Liver (tissue), 8 donors: ENCODE measurements at regions not wholly inside any gene's neighbourhood (a gene's known extent, or its start where the extent isn't known, plus 50 kb on each side); places are given as distances from the start of the nearest gene placed in this dataset.
"Not testable (repeated sequence)": the region's sequence is repeated elsewhere in the genome, so short reads cannot be mapped to it uniquely, and the experiment has no call there.

ENCODE experiments used
- DNase-seq: peaks from one replicate; pipeline ENCODE4 v3.0.0-alpha.2; 2017; ENCODE audit warnings: low spot score
- H3K27ac ChIP-seq, 2 donors: one replicate each; pipeline ENCODE4 v1.7.0; 2013; ENCODE audit warnings: inconsistent platforms in 2 of 2, low read length in 2 of 2, control low read depth in 1 of 2, low read depth in 1 of 2, mild to moderate bottlenecking in 1 of 2
- H3K27me3 ChIP-seq, 4 donors: one replicate each; pipeline versions ENCODE4 v1.6.1 to v1.7.0; 2013; ENCODE audit warnings: low read length in 3 of 4, inconsistent platforms in 1 of 4, mild to moderate bottlenecking in 1 of 4, moderate library complexity in 1 of 4; ENCODE audit not compliant: control insufficient read depth in 4 of 4, insufficient read depth in 4 of 4
- H3K36me3 ChIP-seq, 4 donors: one replicate each; pipeline versions ENCODE4 v1.6.1 to v1.7.0; 2013; ENCODE audit warnings: low read length in 3 of 4, mild to moderate bottlenecking in 3 of 4, low read depth in 1 of 4, moderate library complexity in 1 of 4; ENCODE audit not compliant: control insufficient read depth in 4 of 4, insufficient read depth in 3 of 4
- H3K4me1 ChIP-seq, 4 donors: one replicate each; pipeline versions ENCODE4 v1.6.1 to v1.7.0; 2013; ENCODE audit warnings: low read length in 3 of 4, mild to moderate bottlenecking in 3 of 4, moderate library complexity in 1 of 4; ENCODE audit not compliant: control insufficient read depth in 4 of 4, insufficient read depth in 4 of 4
- H3K4me3 ChIP-seq, 3 donors: one replicate each; pipeline versions ENCODE4 v1.6.1 to v1.7.0; 2013; ENCODE audit warnings: low read length in 3 of 3, control low read depth in 1 of 3, low read depth in 1 of 3, mild to moderate bottlenecking in 1 of 3
- H3K9ac ChIP-seq, 2 donors: one replicate each; pipeline ENCODE4 v1.7.0; 2013; ENCODE audit warnings: low read length in 2 of 2, mild to moderate bottlenecking in 2 of 2, moderate library complexity in 2 of 2, control low read depth in 1 of 2, low read depth in 1 of 2
- H3K9me3 ChIP-seq, 4 donors: one replicate each; pipeline versions ENCODE4 v1.6.1 to v1.7.0; 2013; ENCODE audit warnings: low read length in 3 of 4; ENCODE audit not compliant: control insufficient read depth in 4 of 4
- FOXA1 ChIP-seq: IDR thresholded peaks from 2 replicates; pipeline ENCODE4 v1.6.1; 2016; ENCODE audit warnings: antibody characterized with exemption
- FOXA2 ChIP-seq: IDR thresholded peaks from 2 replicates; pipeline ENCODE4 v1.6.1; 2016; ENCODE audit warnings: antibody characterized with exemption
- HNF4A ChIP-seq, 2 donors: conservative IDR thresholded peaks; 2 replicates each; pipeline ENCODE4 v1.6.1; 2016; ENCODE audit warnings: antibody characterized with exemption in 2 of 2, mild to moderate bottlenecking in 2 of 2
- JUND ChIP-seq, 2 donors: IDR thresholded peaks; 2 replicates each; pipeline ENCODE4 v1.6.1; 2016; ENCODE audit warnings: antibody characterized with exemption in 2 of 2
- NR2F2 ChIP-seq: IDR thresholded peaks from 2 replicates; pipeline ENCODE4 v1.6.1; 2016; ENCODE audit warnings: antibody characterized with exemption
- RAD21 ChIP-seq, 2 donors: IDR thresholded peaks; 2 replicates each; pipeline ENCODE4 v1.6.1; 2016; ENCODE audit warnings: antibody characterized with exemption in 2 of 2, mild to moderate bottlenecking in 2 of 2
- RXRA ChIP-seq, 2 donors: IDR thresholded peaks; 2 replicates each; pipeline ENCODE4 v1.6.1; 2017 to 2018; ENCODE audit warnings: antibody characterized with exemption in 2 of 2, mild to moderate bottlenecking in 1 of 2
- SP1 ChIP-seq: IDR thresholded peaks from 2 replicates; pipeline ENCODE4 v1.6.1; 2018; ENCODE audit warnings: antibody characterized with exemption, mild to moderate bottlenecking
- TAF1 ChIP-seq: conservative IDR thresholded peaks from 2 replicates; pipeline ENCODE4 v1.6.1; 2016; ENCODE audit warnings: antibody characterized with exemption, mild to moderate bottlenecking
- YY1 ChIP-seq: IDR thresholded peaks from 2 replicates; pipeline ENCODE4 v1.6.1; 2016; ENCODE audit warnings: antibody characterized with exemption, mild to moderate bottlenecking
- WGBS: extraction: QIAGEN DNeasy Blood & Tissue Kit; methylation state at CpG from one replicate; pipeline ENCODE4 v1.1.7; 2013; 5-methylcytosine and 5-hydroxymethylcytosine counted together
- TF ChIP-seq, protein P1 (sequence below): fragments of 150-350 bp; IDR thresholded peaks from 2 replicates; pipeline ENCODE4 v1.5.1; 2017; ENCODE audit warnings: improper control_type of control experiment, low read depth, low read length; ENCODE audit not compliant: missing input control
- TF ChIP-seq, protein P2 (sequence below): IDR thresholded peaks from 2 replicates; pipeline ENCODE4 v1.6.1; 2016; ENCODE audit warnings: antibody characterized with exemption
- TF ChIP-seq, protein P3 (sequence below): IDR thresholded peaks from 2 replicates; pipeline ENCODE4 v1.6.1; 2016; ENCODE audit warnings: antibody characterized with exemption, mild to moderate bottlenecking
- TF ChIP-seq, protein P4 (sequence below): IDR thresholded peaks from 2 replicates; pipeline ENCODE4 v1.6.1; 2016; ENCODE audit warnings: antibody characterized with exemption
- TF ChIP-seq, protein P5 (sequence below): IDR thresholded peaks from 2 replicates; pipeline ENCODE4 v1.6.1; 2016; ENCODE audit warnings: antibody characterized with exemption
- donor health status: healthy.
- donor health status: healthy.
- donor health status: healthy.
- donor health status: healthy.
- donor health status: healthy.

DNA sequence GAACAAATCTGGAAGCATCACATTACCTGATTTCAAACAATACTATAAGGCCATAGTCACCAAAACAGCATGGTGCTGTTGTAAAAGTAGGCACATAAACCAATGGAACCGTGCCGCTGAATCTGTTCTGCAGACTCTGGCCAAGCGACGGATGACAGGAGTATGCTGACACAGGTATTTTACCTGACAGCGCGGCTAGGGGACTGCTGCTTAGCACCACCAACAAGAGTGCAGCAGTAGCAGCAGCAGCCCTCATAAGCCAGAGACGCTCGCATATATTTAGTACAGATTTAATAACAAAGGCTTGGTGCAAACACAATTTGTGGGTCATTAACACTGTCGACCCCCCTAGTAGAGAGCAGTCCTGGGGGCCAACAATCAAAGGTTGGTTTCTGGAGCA lies 677.6 kb upstream of the LMO3 start:
- WGBS = 85% methylated on average over 9 of the region's 9 CpGs
- Histone ChIP-seq H3K4me1 (no peaks in the 10 kb centered on the region), H3K27ac (no peak overlapping the region), H3K9me3 (peaks cover 0 to 4% (median 1%) of the 10 kb centered on the region in 4 donors), H3K36me3 (no peaks in the 10 kb centered on the region), H3K27me3 (no peaks in the 10 kb centered on the region), H3K9ac (no peak overlapping the region), H3K4me3 (no peak overlapping the region)
- DNase-seq = no peak
- TF ChIP-seq RAD21 (IDR thresholded peaks at IDR 0.05) = no peak
- TF ChIP-seq, protein P1, sequence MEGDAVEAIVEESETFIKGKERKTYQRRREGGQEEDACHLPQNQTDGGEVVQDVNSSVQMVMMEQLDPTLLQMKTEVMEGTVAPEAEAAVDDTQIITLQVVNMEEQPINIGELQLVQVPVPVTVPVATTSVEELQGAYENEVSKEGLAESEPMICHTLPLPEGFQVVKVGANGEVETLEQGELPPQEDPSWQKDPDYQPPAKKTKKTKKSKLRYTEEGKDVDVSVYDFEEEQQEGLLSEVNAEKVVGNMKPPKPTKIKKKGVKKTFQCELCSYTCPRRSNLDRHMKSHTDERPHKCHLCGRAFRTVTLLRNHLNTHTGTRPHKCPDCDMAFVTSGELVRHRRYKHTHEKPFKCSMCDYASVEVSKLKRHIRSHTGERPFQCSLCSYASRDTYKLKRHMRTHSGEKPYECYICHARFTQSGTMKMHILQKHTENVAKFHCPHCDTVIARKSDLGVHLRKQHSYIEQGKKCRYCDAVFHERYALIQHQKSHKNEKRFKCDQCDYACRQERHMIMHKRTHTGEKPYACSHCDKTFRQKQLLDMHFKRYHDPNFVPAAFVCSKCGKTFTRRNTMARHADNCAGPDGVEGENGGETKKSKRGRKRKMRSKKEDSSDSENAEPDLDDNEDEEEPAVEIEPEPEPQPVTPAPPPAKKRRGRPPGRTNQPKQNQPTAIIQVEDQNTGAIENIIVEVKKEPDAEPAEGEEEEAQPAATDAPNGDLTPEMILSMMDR = no peak
- no peak for TF ChIP-seq JUND (IDR thresholded peaks at IDR 0.05)
- TF ChIP-seq, protein P2, sequence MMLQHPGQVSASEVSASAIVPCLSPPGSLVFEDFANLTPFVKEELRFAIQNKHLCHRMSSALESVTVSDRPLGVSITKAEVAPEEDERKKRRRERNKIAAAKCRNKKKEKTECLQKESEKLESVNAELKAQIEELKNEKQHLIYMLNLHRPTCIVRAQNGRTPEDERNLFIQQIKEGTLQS = no peak
- TF ChIP-seq, protein P3, sequence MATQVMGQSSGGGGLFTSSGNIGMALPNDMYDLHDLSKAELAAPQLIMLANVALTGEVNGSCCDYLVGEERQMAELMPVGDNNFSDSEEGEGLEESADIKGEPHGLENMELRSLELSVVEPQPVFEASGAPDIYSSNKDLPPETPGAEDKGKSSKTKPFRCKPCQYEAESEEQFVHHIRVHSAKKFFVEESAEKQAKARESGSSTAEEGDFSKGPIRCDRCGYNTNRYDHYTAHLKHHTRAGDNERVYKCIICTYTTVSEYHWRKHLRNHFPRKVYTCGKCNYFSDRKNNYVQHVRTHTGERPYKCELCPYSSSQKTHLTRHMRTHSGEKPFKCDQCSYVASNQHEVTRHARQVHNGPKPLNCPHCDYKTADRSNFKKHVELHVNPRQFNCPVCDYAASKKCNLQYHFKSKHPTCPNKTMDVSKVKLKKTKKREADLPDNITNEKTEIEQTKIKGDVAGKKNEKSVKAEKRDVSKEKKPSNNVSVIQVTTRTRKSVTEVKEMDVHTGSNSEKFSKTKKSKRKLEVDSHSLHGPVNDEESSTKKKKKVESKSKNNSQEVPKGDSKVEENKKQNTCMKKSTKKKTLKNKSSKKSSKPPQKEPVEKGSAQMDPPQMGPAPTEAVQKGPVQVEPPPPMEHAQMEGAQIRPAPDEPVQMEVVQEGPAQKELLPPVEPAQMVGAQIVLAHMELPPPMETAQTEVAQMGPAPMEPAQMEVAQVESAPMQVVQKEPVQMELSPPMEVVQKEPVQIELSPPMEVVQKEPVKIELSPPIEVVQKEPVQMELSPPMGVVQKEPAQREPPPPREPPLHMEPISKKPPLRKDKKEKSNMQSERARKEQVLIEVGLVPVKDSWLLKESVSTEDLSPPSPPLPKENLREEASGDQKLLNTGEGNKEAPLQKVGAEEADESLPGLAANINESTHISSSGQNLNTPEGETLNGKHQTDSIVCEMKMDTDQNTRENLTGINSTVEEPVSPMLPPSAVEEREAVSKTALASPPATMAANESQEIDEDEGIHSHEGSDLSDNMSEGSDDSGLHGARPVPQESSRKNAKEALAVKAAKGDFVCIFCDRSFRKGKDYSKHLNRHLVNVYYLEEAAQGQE = no peak
- no peak for TF ChIP-seq FOXA1
- no peak for TF ChIP-seq TAF1
- no peak for TF ChIP-seq FOXA2
- TF ChIP-seq, protein P4, sequence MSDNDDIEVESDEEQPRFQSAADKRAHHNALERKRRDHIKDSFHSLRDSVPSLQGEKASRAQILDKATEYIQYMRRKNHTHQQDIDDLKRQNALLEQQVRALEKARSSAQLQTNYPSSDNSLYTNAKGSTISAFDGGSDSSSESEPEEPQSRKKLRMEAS = no peak
- TF ChIP-seq NR2F2 = no peak
- no peak for TF ChIP-seq SP1
- TF ChIP-seq HNF4A (conservative IDR thresholded peaks at IDR 0.05) = no peak
- no peak for TF ChIP-seq RXRA (IDR thresholded peaks at IDR 0.05)
- TF ChIP-seq, protein P5, sequence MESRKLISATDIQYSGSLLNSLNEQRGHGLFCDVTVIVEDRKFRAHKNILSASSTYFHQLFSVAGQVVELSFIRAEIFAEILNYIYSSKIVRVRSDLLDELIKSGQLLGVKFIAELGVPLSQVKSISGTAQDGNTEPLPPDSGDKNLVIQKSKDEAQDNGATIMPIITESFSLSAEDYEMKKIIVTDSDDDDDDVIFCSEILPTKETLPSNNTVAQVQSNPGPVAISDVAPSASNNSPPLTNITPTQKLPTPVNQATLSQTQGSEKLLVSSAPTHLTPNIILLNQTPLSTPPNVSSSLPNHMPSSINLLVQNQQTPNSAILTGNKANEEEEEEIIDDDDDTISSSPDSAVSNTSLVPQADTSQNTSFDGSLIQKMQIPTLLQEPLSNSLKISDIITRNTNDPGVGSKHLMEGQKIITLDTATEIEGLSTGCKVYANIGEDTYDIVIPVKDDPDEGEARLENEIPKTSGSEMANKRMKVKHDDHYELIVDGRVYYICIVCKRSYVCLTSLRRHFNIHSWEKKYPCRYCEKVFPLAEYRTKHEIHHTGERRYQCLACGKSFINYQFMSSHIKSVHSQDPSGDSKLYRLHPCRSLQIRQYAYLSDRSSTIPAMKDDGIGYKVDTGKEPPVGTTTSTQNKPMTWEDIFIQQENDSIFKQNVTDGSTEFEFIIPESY = no peak
- no peak for TF ChIP-seq YY1

DNA sequence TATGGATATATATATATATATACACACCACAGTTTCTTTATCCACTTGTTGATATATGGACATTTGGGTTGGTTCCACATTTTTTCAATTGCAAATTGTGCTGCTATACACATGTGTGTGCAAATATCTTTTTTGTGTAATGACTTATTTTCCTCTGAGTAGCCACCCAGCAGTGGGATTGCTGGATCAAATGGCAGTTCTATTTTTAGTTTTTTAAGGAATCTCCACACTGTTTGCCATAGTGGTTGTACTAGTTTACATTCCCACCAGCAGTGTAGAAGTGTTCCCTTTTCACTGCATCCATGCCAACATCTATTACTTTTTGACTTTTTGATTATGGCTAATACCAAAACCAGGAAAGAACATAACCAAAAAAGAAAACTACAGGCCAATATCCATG lies 676.2 kb upstream of the LMO3 start:
- H3K27me3 ChIP-seq, H3K9me3 ChIP-seq, H3K27ac ChIP-seq, H3K4me1 ChIP-seq, H3K36me3 ChIP-seq, H3K9ac ChIP-seq, DNase-seq, H3K4me3 ChIP-seq: not testable (repeated sequence)
